Stomach (tissue), 8 donors: ENCODE measurements at regions not wholly inside any gene's neighbourhood (a gene's known extent, or its start where the extent isn't known, plus 50 kb on each side); places are given as distances from the start of the nearest gene placed in this dataset.
"Not testable (repeated sequence)": the region's sequence is repeated elsewhere in the genome, so short reads cannot be mapped to it uniquely, and the experiment has no call there.

Experiments
- DNase-seq, 2 donors: peaks; one replicate each; pipeline versions ENCODE4 v3.0.0 to v3.0.0-alpha.2; 2013 to 2019
- H3K27ac ChIP-seq, 5 donors: fragments of 200-600 bp in 4 of 5; sonication (generic) in 4 of 5; one replicate each; pipeline ENCODE4 v1.5.1; 2013 to 2019; ENCODE audit warnings: mild to moderate bottlenecking in 1 of 5, moderate library complexity in 1 of 5
- H3K27me3 ChIP-seq, 3 donors: fragments of 200-600 bp; sonication (generic); one replicate each; pipeline ENCODE4 v1.5.1; 2017 to 2019; ENCODE audit warnings: mixed run types in 1 of 3
- H3K36me3 ChIP-seq, 4 donors: fragments of 200-600 bp; sonication (generic); 1 replicate in 3 of 4; 2 replicates in 1 of 4; pipeline ENCODE4 v1.5.1; 2016 to 2019
- H3K4me1 ChIP-seq, 4 donors: fragments of 200-600 bp; sonication (generic); one replicate each; pipeline ENCODE4 v1.5.1; 2016 to 2019
- H3K4me3 ChIP-seq, 4 donors: fragments of 200-600 bp; sonication (generic) in 3 of 4; one replicate each; pipeline ENCODE4 v1.5.1; 2016 to 2019; ENCODE audit warnings: mild to moderate bottlenecking in 1 of 4
- H3K9me3 ChIP-seq, 4 donors: fragments of 200-600 bp; sonication (generic); one replicate each; pipeline ENCODE4 v1.5.1; 2016 to 2019
- CTCF ChIP-seq, 7 experiments: fragments of 450-650 bp in 4 of 7; fragments of 200-600 bp in 3 of 7; sonication (generic) in 3 of 7; IDR thresholded peaks; one replicate each; pipeline ENCODE4 v1.5.1; 2016 to 2019; ENCODE audit warnings: antibody characterized with exemption in 7 of 7, control low read depth in 2 of 7, mild to moderate bottlenecking in 1 of 7
- EP300 ChIP-seq: sonication (generic); formaldehyde crosslinking; IDR thresholded peaks from one replicate; pipeline ENCODE4 v1.6.1; 2017; ENCODE audit warnings: antibody characterized with exemption
- POLR2A ChIP-seq, 4 donors: fragments of 450-650 bp; IDR thresholded peaks; one replicate each; pipeline ENCODE4 v1.6.1; 2016; ENCODE audit warnings: antibody characterized with exemption in 4 of 4, control low read depth in 2 of 4, mild to moderate bottlenecking in 1 of 4, moderate library complexity in 1 of 4
- POLR2AphosphoS5 ChIP-seq, 3 donors: sonication (generic); formaldehyde crosslinking; IDR thresholded peaks; one replicate each; pipeline ENCODE4 v1.6.1; 2016; ENCODE audit warnings: antibody characterized with exemption in 3 of 3
- WGBS, 5 donors: extraction: QIAGEN DNeasy Blood & Tissue Kit in 3 of 5; methylation state at CpG; one replicate each; pipeline versions ENCODE4 v1.1.5 to v1.1.7; 2013 to 2018; 5-methylcytosine and 5-hydroxymethylcytosine counted together
- intact Hi-C: fragments of 100-400 bp; cut with DNase I; formaldehyde crosslinking; loops from one replicate; pipeline ENCODE4 v1.15.1; 2023; ENCODE audit warnings: low total_unique reads
- donor health status: healthy with polysubstance abuse.
- donor health status: Bipolar disorder and iron deficiency.
- donor health status: healthy.

- DNase-seq, result no peak
- peaks cover 0 to 4% (median 0%) of the 10 kb centered on the region in 3 donors for H3K27me3 ChIP-seq
- intact Hi-C loops, result no loop called here
- no peak for TF ChIP-seq CTCF (IDR thresholded peaks at IDR 0.05)
- no peak for TF ChIP-seq POLR2AphosphoS5 (IDR thresholded peaks at IDR 0.05)
- no peak overlapping the region for H3K4me3 ChIP-seq
- WGBS, 5 donors, result 39 to 72% (median 56%) methylated on average over 2 of the region's 2 CpGs
- peaks cover 0 to 6% (median 3%) of the 10 kb centered on the region in 4 donors for H3K9me3 ChIP-seq
- no peaks in the 10 kb centered on the region for H3K36me3 ChIP-seq
- no peaks in the 10 kb centered on the region for H3K4me1 ChIP-seq
- no peak overlapping the region for H3K27ac ChIP-seq
Measured at GRCh38 chr19:28136796-28137195, 1076.2 kb downstream of the UQCRFS1 start.

- no peak for TF ChIP-seq POLR2A (IDR thresholded peaks at IDR 0.05)
- no peak for TF ChIP-seq EP300
- TF ChIP-seq CTCF (IDR thresholded peaks at IDR 0.05), result no peak
- TF ChIP-seq POLR2AphosphoS5 (IDR thresholded peaks at IDR 0.05), result no peak
Measured at GRCh38 chr19:28135825-28136224, 1077.1 kb downstream of the UQCRFS1 start.

GRCh38 chr19:28134311-28134710 lies 1078.6 kb downstream of the UQCRFS1 start:
- H3K27ac ChIP-seq, result no peak overlapping the region
- 66 to 87% (median 77%) methylated on average over 3 of the region's 3 CpGs for WGBS, 5 donors
- H3K9me3 ChIP-seq, result no peaks in the 10 kb centered on the region
- H3K4me1 ChIP-seq, result no peaks in the 10 kb centered on the region
- H3K36me3 ChIP-seq, result no peaks in the 10 kb centered on the region
- intact Hi-C loops, result no loop called here
- no peaks in the 10 kb centered on the region for H3K27me3 ChIP-seq
- no peak overlapping the region for H3K4me3 ChIP-seq
- no peak for DNase-seq
- TF ChIP-seq EP300, result no peak
- no peak for TF ChIP-seq POLR2A (IDR thresholded peaks at IDR 0.05)
- no peak for TF ChIP-seq POLR2AphosphoS5 (IDR thresholded peaks at IDR 0.05)
- no peak for TF ChIP-seq CTCF (IDR thresholded peaks at IDR 0.05)

More at GRCh38 chr19:28135825-28136224, 1077.1 kb downstream of the UQCRFS1 start:
- H3K27ac ChIP-seq, result no peak overlapping the region
- no peak for DNase-seq
- intact Hi-C loops, result no loop called here
- H3K27me3 ChIP-seq, result no peaks in the 10 kb centered on the region
- no peaks in the 10 kb centered on the region for H3K4me1 ChIP-seq
- H3K9me3 ChIP-seq, result peaks cover 0 to 6% (median 1%) of the 10 kb centered on the region in 4 donors
- H3K36me3 ChIP-seq, result no peaks in the 10 kb centered on the region
- H3K4me3 ChIP-seq, result no peak overlapping the region

- H3K4me1 ChIP-seq, DNase-seq, H3K36me3 ChIP-seq, intact Hi-C loops, H3K27ac ChIP-seq, H3K4me3 ChIP-seq, H3K9me3 ChIP-seq, H3K27me3 ChIP-seq: not testable (repeated sequence)
- 42 to 68% (median 60%) methylated on average over 8 of the region's 8 CpGs for WGBS, 5 donors
Measured at GRCh38 chr19:28130881-28131280, 1082.1 kb downstream of the UQCRFS1 start.

GRCh38 chr19:28130066-28130511 lies 1082.9 kb downstream of the UQCRFS1 start:
- peaks cover 0 to under 1% (median 0%) of the 10 kb centered on the region in 4 donors for H3K9me3 ChIP-seq
- H3K27me3 ChIP-seq, result no peaks in the 10 kb centered on the region
- 48 to 62% (median 57%) methylated on average over 4 of the region's 4 CpGs for WGBS, 5 donors
- no peak overlapping the region for H3K27ac ChIP-seq
- peak in 1 of 2 donors; percentile 9 for DNase-seq
- no peaks in the 10 kb centered on the region for H3K36me3 ChIP-seq
- intact Hi-C loops, result no loop called here
- TF ChIP-seq CTCF (IDR thresholded peaks at IDR 0.05) (no peak), EP300 (no peak), POLR2A (IDR thresholded peaks at IDR 0.05) (no peak), POLR2AphosphoS5 (IDR thresholded peaks at IDR 0.05) (no peak)
- no peaks in the 10 kb centered on the region for H3K4me1 ChIP-seq
- H3K4me3 ChIP-seq, result no peak overlapping the region
